Renal cortex interstitium (tissue), 11 donors: ENCODE measurements at regions not wholly inside any gene's neighbourhood (a gene's known extent, or its start where the extent isn't known, plus 50 kb on each side); places are given as distances from the start of the nearest gene placed in this dataset.

Experiments used
- DNase-seq, 11 donors: peaks; one replicate each; pipeline ENCODE4 v3.0.0-alpha.2; 2013; ENCODE audit warnings: low read depth in 9 of 11, low spot score in 4 of 11; ENCODE audit errors: extremely low read depth in 1 of 11

GRCh38 chr9:27722866-27723265, 149.6 kb upstream of the C9orf72 start:
- no peak for DNase-seq

DNA sequence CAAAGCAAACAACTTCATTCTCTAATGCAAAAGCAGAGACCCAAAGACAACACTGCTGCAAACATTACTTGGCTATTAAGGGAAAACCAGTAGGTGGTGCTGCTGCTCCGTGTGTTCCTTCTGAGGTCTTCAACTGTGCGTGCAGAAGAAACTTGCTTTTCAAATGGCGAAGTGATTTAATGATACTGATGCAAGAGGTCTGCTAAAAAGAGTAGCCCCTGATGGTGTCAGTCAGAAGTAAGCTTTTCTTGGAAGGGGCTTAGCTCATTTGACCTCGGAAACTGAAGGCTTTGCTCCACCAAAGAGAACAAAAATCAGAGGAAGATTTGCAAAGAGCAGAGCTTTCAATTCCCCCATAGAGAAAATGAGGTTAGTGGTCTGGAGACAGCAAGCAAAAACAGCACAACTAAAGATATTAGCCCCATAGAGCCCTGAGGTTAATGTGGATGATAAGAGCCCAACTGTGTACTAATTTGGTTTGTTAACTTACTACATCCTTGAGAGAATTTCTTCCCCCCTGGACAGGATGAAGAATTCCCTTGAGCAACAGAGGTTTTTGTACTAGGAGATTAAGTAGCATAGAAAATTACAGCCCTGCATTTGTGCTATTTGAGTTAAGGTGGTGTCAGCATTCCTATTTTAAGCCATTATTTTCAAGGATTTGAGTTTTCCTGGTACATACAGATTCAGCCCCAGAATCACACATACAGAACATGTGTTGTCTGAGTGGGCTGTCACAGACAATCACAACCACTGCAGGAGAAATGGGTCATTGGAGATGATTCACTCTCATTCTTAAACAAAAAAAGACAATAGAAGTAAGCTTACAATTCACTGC, 153.2 kb upstream of the C9orf72 start:
- DNase-seq: peak; percentile 65 to 89 (median 80)

DNA sequence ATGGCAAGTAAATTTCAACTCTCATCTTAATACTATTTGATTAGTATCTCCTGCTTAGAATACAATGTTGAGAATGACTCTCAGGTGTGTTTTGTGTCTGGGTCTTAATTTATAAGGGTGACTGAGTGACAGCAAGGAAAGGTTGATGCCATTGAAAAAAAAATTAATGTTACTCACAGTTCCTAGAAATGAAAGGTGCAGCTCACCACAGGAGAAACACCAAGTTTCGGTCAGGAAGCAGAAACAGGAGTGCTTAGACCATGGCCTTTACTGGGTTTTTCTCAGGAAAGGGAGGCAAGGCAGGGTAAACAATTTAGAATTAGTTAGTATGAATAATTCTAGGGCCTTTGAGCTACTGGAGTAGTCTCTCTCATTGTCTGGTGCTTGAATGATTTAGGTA, 159.2 kb upstream of the C9orf72 start:
- DNase-seq: no peak

- DNase-seq: no peak
Measured at GRCh38 chr9:27743490-27743889, 170.2 kb upstream of the C9orf72 start.

- no peak for DNase-seq
Measured at GRCh38 chr9:27747450-27747849, 174.2 kb upstream of the C9orf72 start.

DNA sequence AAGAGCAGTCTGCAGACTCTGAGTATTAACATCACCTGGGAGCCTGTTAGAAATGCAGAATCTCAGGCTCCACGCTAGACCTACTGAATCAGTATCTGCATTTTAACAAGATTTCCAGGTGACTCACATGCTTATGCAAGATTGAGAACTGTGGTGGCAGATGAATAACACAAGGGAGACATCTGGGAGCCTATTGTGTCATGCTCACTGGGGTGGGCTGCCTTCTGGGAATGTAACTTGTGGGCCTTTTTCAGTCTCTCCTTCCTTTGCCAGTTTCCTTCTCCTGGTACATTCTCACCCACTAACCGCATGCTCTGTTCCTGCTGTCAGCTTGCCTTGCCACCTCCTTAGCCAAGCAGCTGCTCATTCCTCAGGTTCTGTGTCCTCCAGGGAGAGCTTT, 176.6 kb upstream of the C9orf72 start:
- DNase-seq: no peak

GRCh38 chr9:27750566-27750965, 177.3 kb upstream of the C9orf72 start:
- DNase-seq: no peak

- no peak for DNase-seq
Measured at GRCh38 chr9:27752069-27752468, 178.8 kb upstream of the C9orf72 start.

GRCh38 chr9:27755846-27756245, 182.6 kb upstream of the C9orf72 start:
- no peak for DNase-seq

- DNase-seq: no peak
Measured at GRCh38 chr9:27756418-27756817, 183.1 kb upstream of the C9orf72 start.

GRCh38 chr9:27763831-27764230, 190.6 kb upstream of the C9orf72 start:
- no peak for DNase-seq

DNA sequence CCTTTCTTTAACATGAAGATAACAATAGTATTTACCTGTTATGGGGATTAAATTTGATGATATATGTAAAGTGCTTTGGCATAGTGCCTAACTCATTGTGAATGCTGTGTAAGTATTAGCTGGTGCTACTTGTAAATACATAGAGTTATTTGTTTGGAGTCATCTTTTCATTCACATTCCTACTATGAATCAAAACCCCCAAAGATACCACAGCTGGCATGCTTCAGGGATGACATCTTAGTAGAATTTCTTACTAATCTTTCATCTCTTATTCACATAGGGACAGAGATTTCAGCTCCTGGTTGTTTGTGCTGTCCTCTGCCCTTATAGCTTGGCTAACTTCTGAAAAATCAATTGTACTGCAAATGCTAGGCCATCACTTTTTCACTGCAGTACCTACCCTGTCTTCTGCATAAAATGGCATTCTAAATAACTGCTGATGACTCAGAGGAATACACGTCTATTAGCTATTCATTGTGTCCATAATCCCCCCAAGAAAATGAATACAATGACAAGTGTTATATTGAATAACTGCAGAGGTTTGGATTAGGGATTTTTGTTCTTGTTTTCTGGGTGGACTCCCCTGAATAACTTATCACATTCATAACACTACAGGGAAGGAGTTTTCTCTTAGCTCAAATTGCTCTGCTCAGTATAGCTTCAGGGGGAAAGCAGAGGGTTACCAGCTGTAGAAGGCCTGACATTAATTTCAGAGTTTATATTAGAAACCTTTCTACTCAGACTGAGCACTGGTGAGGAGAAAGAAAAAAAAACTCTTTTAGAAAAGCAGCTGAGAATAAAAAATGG, 192.2 kb upstream of the C9orf72 start:
- no peak for DNase-seq

DNA sequence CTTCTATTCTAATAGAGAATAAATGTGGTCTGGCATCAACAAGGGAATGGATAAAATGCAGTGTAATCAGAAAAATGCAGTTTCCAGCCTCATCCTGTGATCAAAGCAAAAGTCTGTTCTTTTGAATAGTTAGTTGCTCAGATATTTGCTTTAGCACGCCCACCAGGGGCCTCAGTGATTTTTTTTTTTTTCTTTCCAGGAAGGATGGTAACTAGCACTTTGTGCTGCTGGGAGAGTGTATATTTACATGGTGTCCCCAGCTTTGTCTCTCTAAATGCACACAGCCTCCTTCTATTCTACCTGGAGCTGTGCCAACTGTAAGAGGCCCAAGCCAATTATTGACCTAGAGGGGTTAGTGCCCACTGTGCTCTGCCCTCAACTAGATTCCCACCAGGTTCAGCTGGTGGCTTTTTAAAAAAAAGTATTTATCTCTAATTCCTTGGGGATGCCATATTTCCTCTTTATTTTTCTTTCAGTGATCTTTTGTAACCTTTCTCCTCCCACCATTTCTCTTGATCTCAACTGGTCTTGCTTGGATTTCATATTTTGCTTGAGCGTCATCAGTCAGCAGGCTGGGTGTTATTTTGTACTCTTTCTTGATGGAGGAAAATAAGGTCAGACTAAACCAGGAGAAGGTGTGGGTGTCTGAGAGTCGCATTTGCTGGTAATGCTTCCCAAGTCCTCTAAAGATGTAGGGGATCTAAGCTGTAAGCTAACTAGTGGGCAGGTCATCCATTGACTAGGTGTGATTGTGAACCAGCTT, 193.0 kb upstream of the C9orf72 start:
- no peak for DNase-seq

DNA sequence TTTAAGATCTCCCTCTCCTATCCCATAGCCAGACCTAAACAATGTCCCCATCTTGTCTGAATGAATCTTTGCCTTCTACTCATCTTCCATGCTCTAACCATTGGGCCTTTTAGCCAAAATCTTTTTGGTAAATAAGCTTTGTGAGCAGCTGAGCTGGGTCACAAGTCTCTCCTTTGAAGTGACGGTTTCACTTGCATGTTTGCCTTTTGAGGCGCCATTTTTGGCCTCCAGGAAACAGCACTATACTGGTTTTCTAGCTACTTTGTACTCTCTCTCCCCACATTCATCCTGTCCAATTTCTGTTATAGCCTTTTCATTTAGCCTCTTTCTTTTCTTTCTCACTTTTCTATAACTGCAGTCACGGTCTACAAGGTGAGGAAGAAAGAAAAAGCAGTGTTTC, 195.5 kb upstream of the C9orf72 start:
- DNase-seq: no peak

- DNase-seq: no peak
Measured at GRCh38 chr9:27770541-27770940, 197.3 kb upstream of the C9orf72 start.

DNA sequence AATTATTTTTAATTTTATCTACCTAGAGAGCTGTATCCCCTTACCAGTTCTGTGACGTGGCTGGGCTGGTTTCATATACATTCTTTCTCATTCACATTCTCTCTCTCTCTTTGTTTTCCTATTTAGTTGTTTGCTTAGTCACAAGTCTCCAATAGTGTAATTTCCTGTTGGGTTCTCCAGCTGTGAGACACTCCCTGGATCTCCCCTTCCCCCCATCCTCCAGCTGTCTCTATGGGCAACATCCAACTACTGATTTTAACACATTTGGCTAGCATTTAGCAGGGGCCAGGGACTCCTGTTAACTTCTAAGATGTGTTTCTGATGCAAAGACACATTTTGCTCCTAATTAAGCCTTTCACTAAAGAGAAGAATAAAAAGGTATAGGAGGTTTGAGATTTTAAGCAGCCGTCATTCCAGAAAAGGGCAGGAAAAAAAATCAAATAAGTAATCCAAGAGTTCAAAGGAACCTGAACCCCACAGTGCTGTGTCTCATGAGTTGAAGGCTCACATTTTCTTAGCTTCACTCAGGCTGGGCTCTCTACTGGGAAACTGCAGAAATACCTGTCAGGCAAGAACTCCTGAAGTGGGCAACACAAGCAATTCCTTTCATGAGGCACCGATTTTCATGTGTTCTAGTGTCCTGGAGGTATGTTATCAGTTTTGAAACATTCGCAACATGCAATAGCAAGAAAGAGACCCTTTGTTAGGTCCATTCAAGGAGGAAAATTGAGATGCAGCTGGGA, 198.7 kb upstream of the C9orf72 start:
- peak in 9 of 11 donors; percentile 13 to 46 (median 30) for DNase-seq

DNA sequence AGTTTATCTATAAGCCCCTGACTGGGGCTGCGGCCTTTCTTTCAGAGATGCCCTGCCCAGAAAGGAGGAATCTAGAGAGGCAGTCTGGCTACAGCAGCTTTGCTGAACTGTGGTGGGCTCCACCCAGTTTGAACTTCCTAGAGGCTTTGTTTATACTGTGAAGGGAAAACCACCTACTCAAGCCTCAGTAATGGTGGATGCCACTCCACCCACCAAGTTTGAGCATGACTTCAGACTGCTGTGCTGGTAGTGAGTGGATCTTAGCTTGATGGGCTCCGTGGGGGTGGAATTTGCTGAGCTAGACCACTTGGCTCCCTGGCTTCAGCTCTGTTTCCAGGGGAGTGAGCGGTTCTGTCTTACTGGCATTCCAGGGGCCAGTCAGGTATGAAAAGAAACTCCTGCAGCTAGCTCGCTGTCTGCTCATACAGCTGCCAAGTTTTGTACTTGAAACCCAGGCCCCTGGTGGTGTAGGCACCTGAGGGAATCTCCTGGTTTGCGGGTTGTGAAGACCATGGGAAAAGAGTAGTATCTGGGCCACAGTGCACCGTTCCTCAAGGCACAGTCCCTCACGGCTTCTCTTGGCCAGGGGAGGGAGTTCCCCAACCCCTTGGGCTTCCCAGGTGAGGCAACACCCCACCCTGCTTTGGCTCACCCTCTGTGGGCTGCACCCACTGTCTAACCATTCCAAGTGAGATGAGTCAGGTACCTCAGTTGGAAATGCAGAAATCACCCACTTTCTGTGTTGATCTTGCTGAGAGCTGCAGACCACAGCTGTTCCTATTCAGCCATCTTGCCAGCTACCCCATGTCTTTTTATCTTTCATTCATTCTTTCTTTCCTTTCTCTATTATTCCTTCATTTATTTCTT, 211.8 kb upstream of the C9orf72 start:
- no peak for DNase-seq

GRCh38 chr9:27785714-27786100, 212.4 kb upstream of the C9orf72 start:
- DNase-seq: no peak
